ENCODE measurements at regions not wholly inside any gene's neighbourhood (a gene's known extent, or its start where the extent isn't known, plus 50 kb on each side); places are given as distances from the start of the nearest gene placed in this dataset.

GRCh38 chr2:52327641-52328040 is 1295.7 kb upstream of the NRXN1 start:
- no peak for TF ChIP-seq POLR2A (IDR thresholded peaks at IDR 0.05)
- no peak for TF ChIP-seq CTCF (IDR thresholded peaks at IDR 0.05 in 4 of 5, conservative IDR thresholded peaks at IDR 0.05 in 1 of 5)

All from gastrocnemius medialis (tissue), 4 donors.